HFFc6 (cell line): ENCODE measurements at regions not wholly inside any gene's neighbourhood (a gene's known extent, or its start where the extent isn't known, plus 50 kb on each side); places are given as distances from the start of the nearest gene placed in this dataset.

ENCODE experiments used
- DNase-seq: peaks from one replicate; pipeline ENCODE4 v3.0.0-alpha.2; 2018
- H3K27ac Mint-ChIP-seq: 2 replicates; pipeline ENCODE4 v1.8.0; 2020; ENCODE audit warnings: mild to moderate bottlenecking, mixed read lengths
- H3K27me3 Mint-ChIP-seq: 2 replicates; pipeline ENCODE4 v1.8.0; 2021; ENCODE audit warnings: mild to moderate bottlenecking, moderate library complexity, mixed read lengths; ENCODE audit not compliant: insufficient read depth
- H3K36me3 Mint-ChIP-seq: 2 replicates; pipeline ENCODE4 v1.8.0; 2021; ENCODE audit warnings: low read depth, mixed read lengths
- H3K4me1 Mint-ChIP-seq: 2 replicates; pipeline ENCODE4 v1.8.0; 2020; ENCODE audit warnings: low read depth, mixed read lengths
- H3K4me3 Mint-ChIP-seq: 2 replicates; pipeline ENCODE4 v1.8.0; 2020; ENCODE audit warnings: mild to moderate bottlenecking, moderate library complexity, mixed read lengths
- H3K9me3 Mint-ChIP-seq: 2 replicates; pipeline ENCODE4 v1.8.0; 2020; ENCODE audit warnings: mild to moderate bottlenecking, mixed read lengths
- TF ChIP-seq, protein P1 (sequence below): fragments of 200-600 bp; sonication (generic); IDR thresholded peaks from 2 replicates; pipeline ENCODE4 v1.5.0; 2021; ENCODE audit warnings: antibody characterized with exemption, mild to moderate bottlenecking

DNA sequence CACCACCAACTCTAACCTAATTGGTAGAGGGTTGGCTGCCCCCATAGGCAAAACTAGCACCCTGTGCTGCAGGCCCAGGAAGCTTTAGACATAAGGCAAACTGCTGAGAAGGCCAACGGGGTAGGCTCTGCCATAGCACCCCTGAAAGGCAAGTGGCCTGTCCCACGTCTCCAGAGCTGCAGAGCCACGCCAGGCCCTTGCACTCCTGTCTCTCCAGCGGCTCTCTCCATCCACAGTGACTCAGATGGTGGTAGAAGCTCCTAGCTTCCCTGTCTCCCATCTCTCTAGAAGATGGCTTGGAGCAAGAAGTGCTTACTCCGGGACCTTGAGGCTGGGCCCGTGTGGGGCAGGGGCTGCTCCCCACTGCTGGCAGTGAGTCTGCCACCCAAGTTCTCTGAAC lies 310.6 kb upstream of the ZMIZ1 start:
- no peaks in the 10 kb centered on the region for H3K9me3 Mint-ChIP-seq
- H3K4me1 Mint-ChIP-seq, result peaks cover 39% of the 10 kb centered on the region
- peak overlapping the region; percentile 93; the same call in 1 of the 2 replicates for H3K27ac Mint-ChIP-seq
- no peak for DNase-seq
- no peaks in the 10 kb centered on the region for H3K36me3 Mint-ChIP-seq
- H3K27me3 Mint-ChIP-seq, result peaks cover 14% of the 10 kb centered on the region
- no peak overlapping the region for H3K4me3 Mint-ChIP-seq
- TF ChIP-seq, protein P1, sequence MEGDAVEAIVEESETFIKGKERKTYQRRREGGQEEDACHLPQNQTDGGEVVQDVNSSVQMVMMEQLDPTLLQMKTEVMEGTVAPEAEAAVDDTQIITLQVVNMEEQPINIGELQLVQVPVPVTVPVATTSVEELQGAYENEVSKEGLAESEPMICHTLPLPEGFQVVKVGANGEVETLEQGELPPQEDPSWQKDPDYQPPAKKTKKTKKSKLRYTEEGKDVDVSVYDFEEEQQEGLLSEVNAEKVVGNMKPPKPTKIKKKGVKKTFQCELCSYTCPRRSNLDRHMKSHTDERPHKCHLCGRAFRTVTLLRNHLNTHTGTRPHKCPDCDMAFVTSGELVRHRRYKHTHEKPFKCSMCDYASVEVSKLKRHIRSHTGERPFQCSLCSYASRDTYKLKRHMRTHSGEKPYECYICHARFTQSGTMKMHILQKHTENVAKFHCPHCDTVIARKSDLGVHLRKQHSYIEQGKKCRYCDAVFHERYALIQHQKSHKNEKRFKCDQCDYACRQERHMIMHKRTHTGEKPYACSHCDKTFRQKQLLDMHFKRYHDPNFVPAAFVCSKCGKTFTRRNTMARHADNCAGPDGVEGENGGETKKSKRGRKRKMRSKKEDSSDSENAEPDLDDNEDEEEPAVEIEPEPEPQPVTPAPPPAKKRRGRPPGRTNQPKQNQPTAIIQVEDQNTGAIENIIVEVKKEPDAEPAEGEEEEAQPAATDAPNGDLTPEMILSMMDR, result no peak

DNA sequence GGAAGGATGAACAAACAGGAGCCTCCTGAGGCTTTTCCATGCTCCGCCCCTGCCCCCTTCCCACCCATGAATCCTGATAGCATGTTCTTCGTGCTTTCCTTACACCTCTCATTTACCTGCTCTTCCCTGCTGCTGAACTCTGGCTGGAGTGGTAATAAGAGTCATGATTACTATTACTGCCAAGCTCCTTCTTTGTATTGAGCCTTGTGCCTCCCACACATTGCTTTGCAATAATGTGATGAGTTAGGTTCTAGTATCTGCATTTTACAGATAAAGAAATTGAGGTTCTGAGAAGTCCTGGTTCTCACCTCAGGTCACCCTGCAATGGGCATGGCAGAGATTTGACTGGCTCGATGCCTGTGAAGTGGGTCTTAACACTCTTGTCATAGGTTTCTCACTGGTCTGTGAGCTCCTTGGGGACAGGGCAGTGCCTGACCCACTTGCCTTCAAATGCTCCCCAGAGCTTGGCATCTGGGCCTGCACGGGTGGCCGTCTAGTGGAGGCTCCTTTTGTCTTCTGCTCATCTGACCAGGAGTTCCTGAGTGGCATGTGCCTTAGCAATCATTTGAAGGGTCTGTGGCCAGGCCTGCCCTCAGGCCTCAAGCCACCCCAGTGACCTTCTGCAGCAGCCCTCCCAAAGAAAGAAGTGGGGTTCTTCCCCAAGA lies 309.2 kb upstream of the ZMIZ1 start:
- H3K36me3 Mint-ChIP-seq, result no peaks in the 10 kb centered on the region
- no peak overlapping the region for H3K4me3 Mint-ChIP-seq
- H3K4me1 Mint-ChIP-seq, result peaks cover 32% of the 10 kb centered on the region
- H3K9me3 Mint-ChIP-seq, result no peaks in the 10 kb centered on the region
- H3K27me3 Mint-ChIP-seq, result peaks cover 9% of the 10 kb centered on the region
- DNase-seq, result no peak
- H3K27ac Mint-ChIP-seq, result no peak overlapping the region
- TF ChIP-seq, protein P1, result no peak

DNA sequence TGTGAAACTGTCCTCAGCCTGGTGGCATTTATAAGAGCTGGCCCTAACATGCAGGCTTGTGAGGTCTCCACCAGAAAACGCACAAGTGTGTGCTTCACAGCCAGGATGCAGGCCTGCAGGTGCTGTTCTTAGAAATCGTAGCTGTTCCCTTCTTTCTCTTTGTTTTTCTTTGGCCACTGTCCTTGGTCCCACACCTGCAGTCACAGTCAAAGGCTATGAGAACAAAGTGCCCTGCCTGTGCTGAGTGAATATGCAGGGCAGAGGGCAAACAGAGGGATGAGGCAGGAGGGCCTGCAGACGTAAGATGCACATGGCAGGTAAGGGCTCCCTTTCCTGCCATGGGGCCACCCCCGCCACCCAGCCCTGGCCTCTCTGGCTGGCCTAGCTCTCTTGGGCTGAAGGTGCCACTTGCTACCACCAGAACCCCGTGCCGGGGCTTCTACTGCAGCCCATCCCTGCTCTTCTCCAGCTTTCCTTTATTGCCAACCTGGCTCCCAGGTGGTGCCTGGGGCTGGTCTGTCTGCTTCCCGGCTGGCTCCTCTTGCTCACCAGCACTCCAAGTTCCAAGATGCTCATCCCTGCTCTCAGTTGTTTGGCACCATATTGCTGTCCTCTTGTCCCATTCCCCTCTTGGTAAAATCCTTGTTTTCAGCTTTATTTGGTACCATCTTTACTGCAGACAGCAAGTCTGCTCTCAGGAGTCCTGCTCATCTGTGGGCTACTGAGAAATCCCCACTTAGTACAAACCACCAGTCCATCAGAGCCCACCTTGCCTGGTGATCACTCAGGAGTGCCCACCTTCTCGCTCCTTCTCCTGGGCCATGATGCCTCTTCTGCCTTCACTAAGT lies 308.1 kb upstream of the ZMIZ1 start:
- no peak for DNase-seq
- no peaks in the 10 kb centered on the region for H3K36me3 Mint-ChIP-seq
- TF ChIP-seq, protein P1, result no peak
- no peak overlapping the region for H3K27ac Mint-ChIP-seq
- no peaks in the 10 kb centered on the region for H3K9me3 Mint-ChIP-seq
- peaks cover 11% of the 10 kb centered on the region for H3K27me3 Mint-ChIP-seq
- H3K4me3 Mint-ChIP-seq, result no peak overlapping the region
- peaks cover 23% of the 10 kb centered on the region for H3K4me1 Mint-ChIP-seq

DNA sequence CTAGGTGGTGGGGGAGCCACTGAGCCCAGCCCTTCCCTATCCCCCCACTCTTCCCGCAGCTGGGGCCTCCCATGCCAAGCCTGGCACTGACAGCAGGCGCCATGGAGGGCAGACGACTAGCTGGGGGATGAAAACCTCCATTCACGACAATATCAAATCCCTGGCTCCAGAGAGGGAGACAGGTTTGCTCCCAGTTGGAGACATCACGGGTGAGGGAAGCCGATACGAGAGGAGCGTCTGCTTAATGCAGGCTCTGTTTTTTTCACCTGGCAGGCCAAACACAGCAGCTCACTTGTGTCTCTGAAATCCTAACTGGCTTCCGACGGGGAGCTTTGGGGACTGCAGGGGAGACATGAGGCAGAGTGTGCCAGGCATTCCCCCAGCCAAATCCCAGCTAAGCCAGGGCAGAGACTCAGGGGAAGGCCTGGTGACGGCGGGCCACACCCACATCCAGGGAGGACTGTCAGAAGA lies 307.4 kb upstream of the ZMIZ1 start:
- Mint-ChIP-seq H3K4me1 (peaks cover 17% of the 10 kb centered on the region), H3K27me3 (peaks cover 13% of the 10 kb centered on the region), H3K36me3 (no peaks in the 10 kb centered on the region), H3K4me3 (no peak overlapping the region), H3K9me3 (no peaks in the 10 kb centered on the region), H3K27ac (no peak overlapping the region)
- TF ChIP-seq, protein P1, result no peak
- DNase-seq, result no peak

DNA sequence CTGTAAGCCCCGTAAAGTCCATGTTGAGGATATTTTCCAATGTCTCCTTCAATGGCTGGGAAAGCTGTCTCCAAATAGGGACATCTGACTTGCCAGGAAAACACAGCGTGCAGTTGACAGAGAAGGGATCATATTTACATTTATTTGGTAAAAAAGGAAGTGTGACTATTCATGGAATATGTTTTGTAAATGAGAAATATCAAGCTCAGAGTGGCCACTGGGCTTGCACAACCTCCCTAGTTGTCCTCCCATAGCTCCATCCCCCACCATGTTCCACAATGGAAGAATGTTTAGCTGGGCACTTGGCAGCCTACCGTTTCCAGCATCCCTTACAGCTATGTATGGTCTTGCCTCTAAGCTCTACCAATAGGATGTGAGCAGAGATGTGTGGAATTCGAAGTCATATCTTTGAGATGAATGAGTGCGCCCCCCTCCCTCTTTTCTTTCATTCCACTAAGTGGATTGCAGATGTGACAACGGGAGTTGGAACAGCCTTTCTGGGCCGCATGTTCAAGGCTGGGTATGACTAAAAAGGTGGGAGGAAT lies 306.6 kb upstream of the ZMIZ1 start:
- peaks cover 13% of the 10 kb centered on the region for H3K27me3 Mint-ChIP-seq
- H3K36me3 Mint-ChIP-seq, result no peaks in the 10 kb centered on the region
- H3K4me1 Mint-ChIP-seq, result peaks cover 9% of the 10 kb centered on the region
- no peak overlapping the region for H3K27ac Mint-ChIP-seq
- H3K4me3 Mint-ChIP-seq, result no peak overlapping the region
- no peak for DNase-seq
- TF ChIP-seq, protein P1, result no peak
- no peaks in the 10 kb centered on the region for H3K9me3 Mint-ChIP-seq
